ENCODE measurements at regions not wholly inside any gene's neighbourhood (a gene's known extent, or its start where the extent isn't known, plus 50 kb on each side); places are given as distances from the start of the nearest gene placed in this dataset.

GRCh38 chr2:58893656-58894351 lies 652.7 kb upstream of the FANCL start:
- no peak for DNase-seq (ENCODE audit: low read depth in 1 of 2, low spot score in 1 of 2)
- in situ Hi-C loops (cut with HindIII; ENCODE audit: low pct_unique_long_range_greater_than_20kb, low sequenced_read_pairs), result no loop called here
- TF ChIP-seq JUND (IDR thresholded peaks at IDR 0.05; ENCODE audit: low read depth), result no peak

- in situ Hi-C loops (cut with HindIII; ENCODE audit: low pct_unique_long_range_greater_than_20kb, low sequenced_read_pairs), result no loop called here
These were observed 650.8 kb upstream of the FANCL start for GRCh38 chr2:58891828-58892377.

GRCh38 chr2:58890865-58891525 lies 649.9 kb upstream of the FANCL start:
- in situ Hi-C loops (cut with HindIII; ENCODE audit: low pct_unique_long_range_greater_than_20kb, low sequenced_read_pairs), result no loop called here
- no peak for TF ChIP-seq JUND (IDR thresholded peaks at IDR 0.05; ENCODE audit: low read depth)
- DNase-seq (ENCODE audit: low read depth in 1 of 2, low spot score in 1 of 2), result no peak

More at GRCh38 chr2:58891828-58892377, 650.8 kb upstream of the FANCL start:
- no peak for TF ChIP-seq JUND (IDR thresholded peaks at IDR 0.05; ENCODE audit: low read depth)
- DNase-seq (ENCODE audit: low read depth in 1 of 2, low spot score in 1 of 2), result no peak

- no peak for TF ChIP-seq JUND (IDR thresholded peaks at IDR 0.05; ENCODE audit: low read depth)
- in situ Hi-C loops (cut with HindIII; ENCODE audit: low pct_unique_long_range_greater_than_20kb, low sequenced_read_pairs), result no loop called here
- DNase-seq (ENCODE audit: low read depth in 1 of 2, low spot score in 1 of 2), result no peak
These were observed 644.9 kb upstream of the FANCL start for GRCh38 chr2:58886009-58886408.

GRCh38 chr2:58879834-58880233 lies 638.7 kb upstream of the FANCL start:
- no peak for TF ChIP-seq JUND (IDR thresholded peaks at IDR 0.05; ENCODE audit: low read depth)
- DNase-seq (ENCODE audit: low read depth in 1 of 2, low spot score in 1 of 2), result no peak
- in situ Hi-C loops (cut with HindIII; ENCODE audit: low pct_unique_long_range_greater_than_20kb, low sequenced_read_pairs), result no loop called here

GRCh38 chr2:58878778-58879177 lies 637.7 kb upstream of the FANCL start:
- no peak for DNase-seq (ENCODE audit: low read depth in 1 of 2, low spot score in 1 of 2)

GRCh38 chr2:58876126-58876525 lies 635.0 kb upstream of the FANCL start:
- in situ Hi-C loops (cut with HindIII; ENCODE audit: low pct_unique_long_range_greater_than_20kb, low sequenced_read_pairs), result no loop called here
- no peak for DNase-seq (ENCODE audit: low read depth in 1 of 2, low spot score in 1 of 2)

More at GRCh38 chr2:58878778-58879177, 637.7 kb upstream of the FANCL start:
- in situ Hi-C loops (cut with HindIII; ENCODE audit: low pct_unique_long_range_greater_than_20kb, low sequenced_read_pairs), result no loop called here
- TF ChIP-seq JUND (IDR thresholded peaks at IDR 0.05; ENCODE audit: low read depth), result no peak

GRCh38 chr2:58875436-58875835 lies 634.3 kb upstream of the FANCL start:
- TF ChIP-seq JUND (IDR thresholded peaks at IDR 0.05; ENCODE audit: low read depth), result no peak
- DNase-seq (ENCODE audit: low read depth in 1 of 2, low spot score in 1 of 2), result no peak
- in situ Hi-C loops (cut with HindIII; ENCODE audit: low pct_unique_long_range_greater_than_20kb, low sequenced_read_pairs), result no loop called here

More at GRCh38 chr2:58876126-58876525, 635.0 kb upstream of the FANCL start:
- TF ChIP-seq JUND (IDR thresholded peaks at IDR 0.05; ENCODE audit: low read depth), result no peak

- no peak for DNase-seq (ENCODE audit: low read depth in 1 of 2, low spot score in 1 of 2)
- in situ Hi-C loops (cut with HindIII; ENCODE audit: low pct_unique_long_range_greater_than_20kb, low sequenced_read_pairs), result no loop called here
- TF ChIP-seq JUND (IDR thresholded peaks at IDR 0.05; ENCODE audit: low read depth), result no peak
These were observed 630.5 kb upstream of the FANCL start for GRCh38 chr2:58871469-58872142.

- in situ Hi-C loops (cut with HindIII; ENCODE audit: low pct_unique_long_range_greater_than_20kb, low sequenced_read_pairs), result no loop called here
- TF ChIP-seq JUND (IDR thresholded peaks at IDR 0.05; ENCODE audit: low read depth), result no peak
- no peak for DNase-seq (ENCODE audit: low read depth in 1 of 2, low spot score in 1 of 2)
These were observed 629.6 kb upstream of the FANCL start for GRCh38 chr2:58870704-58871103.

- in situ Hi-C loops (cut with HindIII; ENCODE audit: low pct_unique_long_range_greater_than_20kb, low sequenced_read_pairs), result no loop called here
- no peak for TF ChIP-seq JUND (IDR thresholded peaks at IDR 0.05; ENCODE audit: low read depth)
- no peak for DNase-seq (ENCODE audit: low read depth in 1 of 2, low spot score in 1 of 2)
These were observed 625.8 kb upstream of the FANCL start for GRCh38 chr2:58866946-58867345.

GRCh38 chr2:58866527-58866926 lies 625.4 kb upstream of the FANCL start:
- no peak for TF ChIP-seq JUND (IDR thresholded peaks at IDR 0.05; ENCODE audit: low read depth)
- in situ Hi-C loops (cut with HindIII; ENCODE audit: low pct_unique_long_range_greater_than_20kb, low sequenced_read_pairs), result no loop called here
- no peak for DNase-seq (ENCODE audit: low read depth in 1 of 2, low spot score in 1 of 2)

GRCh38 chr2:58866040-58866439 lies 624.9 kb upstream of the FANCL start:
- in situ Hi-C loops (cut with HindIII; ENCODE audit: low pct_unique_long_range_greater_than_20kb, low sequenced_read_pairs), result no loop called here
- TF ChIP-seq JUND (IDR thresholded peaks at IDR 0.05; ENCODE audit: low read depth), result no peak
- no peak for DNase-seq (ENCODE audit: low read depth in 1 of 2, low spot score in 1 of 2)
